ENCODE measurements at regions not wholly inside any gene's neighbourhood (a gene's known extent, or its start where the extent isn't known, plus 50 kb on each side); places are given as distances from the start of the nearest gene placed in this dataset.

DNA sequence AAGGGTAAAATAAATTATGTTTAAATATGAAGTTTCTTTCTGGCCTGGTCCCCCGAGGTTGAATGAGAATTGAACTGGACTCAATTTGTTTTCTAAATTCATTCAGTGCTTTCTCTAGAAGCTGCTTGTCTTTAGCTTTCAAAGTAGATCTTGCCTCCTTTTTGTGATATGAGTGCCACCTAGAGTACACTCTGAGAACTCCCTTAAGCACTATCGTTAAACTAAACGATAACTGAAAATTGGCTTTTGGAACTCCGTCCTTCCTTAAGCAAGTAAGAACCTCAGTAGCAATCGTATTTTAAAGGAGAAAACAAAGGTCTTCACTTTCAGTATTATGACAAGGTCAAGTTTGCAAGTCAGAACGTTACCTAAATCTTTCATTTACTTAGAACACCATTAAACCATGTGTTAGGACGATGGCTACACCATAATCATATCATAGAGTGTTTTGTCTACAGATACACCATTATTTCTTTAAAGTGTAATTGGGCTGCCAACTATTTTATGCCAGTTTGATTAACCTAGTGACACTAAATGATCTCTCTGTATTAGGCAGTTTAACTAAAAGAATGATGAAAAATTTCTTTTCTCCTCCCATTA lies 364.8 kb downstream of the SNAPC1 start:
- Histone ChIP-seq H2BK120ac (ENCODE audit: low read depth, low read length) (no peak overlapping the region), H3K27ac (ENCODE audit: insufficient read depth, low read length) (no peak overlapping the region), H3K9me1 (ENCODE audit: insufficient read depth, low read length) (no peaks in the 10 kb centered on the region), H4K20me1 (ENCODE audit: insufficient read depth, low read length) (no peaks in the 10 kb centered on the region), H4K8ac (ENCODE audit: low read depth in 2 of 2, low read length in 2 of 2) (no peak overlapping the region), H3K4ac (ENCODE audit: low read depth, low read length) (no peak overlapping the region), H2AFZ (replicated peaks; ENCODE audit: low read length, poor library complexity) (no peak overlapping the region), H3K9me3 (ENCODE audit: control insufficient read depth, insufficient read depth, low read length) (no peaks in the 10 kb centered on the region), H3K27me3 (ENCODE audit: control insufficient read depth, insufficient read depth, low read length) (peaks cover 1% of the 10 kb centered on the region; the same call in 1 of the 2 replicates), H3K79me1 (ENCODE audit: low read depth in 1 of 2, low read length in 2 of 2) (no peaks in the 10 kb centered on the region), H3K4me3 (ENCODE audit: insufficient read depth, low read depth, low read length) (no peak overlapping the region), H3K23ac (ENCODE audit: low read depth, low read length) (no peak overlapping the region), H3K56ac (ENCODE audit: extremely low read depth, insufficient read depth, low read length) (no peak overlapping the region), H2AK5ac (ENCODE audit: low read depth, low read length) (no peak overlapping the region), H4K5ac (ENCODE audit: low read depth, low read length) (no peak overlapping the region), H3K9ac (ENCODE audit: low read depth, low read length) (no peak overlapping the region), H3K4me1 (ENCODE audit: control insufficient read depth, insufficient read depth, low read length) (no peaks in the 10 kb centered on the region), H2BK20ac (ENCODE audit: low read depth, low read length) (no peak overlapping the region), H2AK9ac (replicated peaks; ENCODE audit: low read depth, low read length, poor library complexity) (no peak overlapping the region), H3K14ac (replicated peaks; ENCODE audit: low read depth, low read length) (no peak overlapping the region), H2BK5ac (ENCODE audit: low read depth, low read length, poor library complexity, severe bottlenecking) (peak overlapping the region; percentile 25), H3K36me3 (ENCODE audit: control insufficient read depth, insufficient read depth, low read length) (no peaks in the 10 kb centered on the region), H3K4me2 (ENCODE audit: low read depth, low read length) (peak overlapping the region; percentile 77; the same call in 1 of the 2 replicates), H2BK15ac (ENCODE audit: low read depth, low read length) (no peak overlapping the region), H4K91ac (ENCODE audit: insufficient read depth, low read depth, low read length) (no peak overlapping the region), H3K18ac (ENCODE audit: low read depth, low read length) (no peak overlapping the region)
- dilution Hi-C loops (cut with HindIII; ENCODE audit: low sequenced_read_pairs, unreplicated experiment) = loop anchor here (25.0 kb wide), 1 partner anchor 215 kb away; no protein-coding TSS in a partner anchor
- DNase-seq (peak; percentile 72), ATAC-seq (ENCODE audit: low read depth) (peak; percentile 95)
- no TSS peak for BruUV-seq (replicated peaks)
- in situ Hi-C loops (cut with MboI; ENCODE audit: low sequenced_read_pairs) = loop anchor here (5.0 to 10.0 kb wide), 2 partner anchors 222 to 670 kb away; no protein-coding TSS in a partner anchor
- intact Hi-C loops (cut with micrococcal nuclease) = loop anchor here (1.0 to 2.0 kb wide), 6 partner anchors 204 to 830 kb away; no protein-coding TSS in a partner anchor
- TF ChIP-seq USF2 (IDR thresholded peaks at IDR 0.05; ENCODE audit: low read depth, low read length) = no peak
- TF ChIP-seq POLR2A (IDR thresholded peaks at IDR 0.05; ENCODE audit: low read depth, low read length) = peak; percentile 33; the same call in 1 of the 2 replicates
- no peak for TF ChIP-seq CHD1 (IDR thresholded peaks at IDR 0.05; ENCODE audit: low read depth, low read length)
- TF ChIP-seq NFE2L2 (IDR thresholded peaks at IDR 0.05; ENCODE audit: low read depth, low read length) = no peak
- peak; percentile 92 for TF ChIP-seq RAD21 (IDR thresholded peaks at IDR 0.05; ENCODE audit: low read length)
- no peak for TF ChIP-seq CEBPB (IDR thresholded peaks at IDR 0.05; ENCODE audit: low read depth, low read length)
- peak; percentile 87 for TF ChIP-seq CTCF (conservative IDR thresholded peaks at IDR 0.05; ENCODE audit: low read depth, low read length)
- TF ChIP-seq SMC3 (IDR thresholded peaks at IDR 0.05; ENCODE audit: low read depth, low read length) = peak; percentile 94
- TF ChIP-seq MXI1 (IDR thresholded peaks at IDR 0.05; ENCODE audit: borderline replicate concordance, low read depth, low read length) = no peak
- TF ChIP-seq MAZ (IDR thresholded peaks at IDR 0.05; ENCODE audit: borderline replicate concordance, low read depth, low read length) = no peak
- CTCF ChIA-PET = interaction anchor here (0.5 to 2.2 kb wide), 16 partner anchors 10 to 244 kb away, joined by 3 to 30 read pairs (median 4); no protein-coding TSS in a partner anchor
- WGBS, 2 experiments (ENCODE audit: extremely low coverage in 2 of 2, insufficient read length in 1 of 2) = no CpG with 5 or more reads among the region's 7 CpGs
- POLR2A ChIA-PET (ENCODE audit: unreplicated experiment) = interaction anchor here (0.5 kb wide), 1 partner anchor 1149 kb away, joined by 4 read pairs; no protein-coding TSS in a partner anchor

All from IMR-90 (cell line).